WTC11 (cell line): ENCODE measurements at regions not wholly inside any gene's neighbourhood (a gene's known extent, or its start where the extent isn't known, plus 50 kb on each side); places are given as distances from the start of the nearest gene placed in this dataset.

ENCODE experiments used
- ATAC-seq: fragments of 200-7000 bp; cut with Tn5 transposase; 2 replicates; pipeline ENCODE4 v1.10.0; 2021; ENCODE audit warnings: mild to moderate bottlenecking, moderate library complexity
- CTCF ChIA-PET: fragments of 300-600 bp; sonication (Branson Sonifier 250); formaldehyde crosslinking; loops from one replicate; lab custom pipeline; 2021; ENCODE audit warnings: antibody characterized with exemption; lab: Charles Lee
- POLR2A ChIA-PET: fragments of 350-600 bp; sonication (Branson Sonifier 250); formaldehyde crosslinking; loops from one replicate; lab custom pipeline; 2021; ENCODE audit warnings: antibody characterized with exemption; lab: Charles Lee
- DNase-seq: peaks from one replicate; pipeline ENCODE4 v3.0.0; 2021; ENCODE audit warnings: low spot score
- H3K27ac Mint-ChIP-seq: 2 replicates; pipeline ENCODE4 v1.8.0; 2021; ENCODE audit warnings: mixed read lengths
- H3K27me3 Mint-ChIP-seq: 2 replicates; pipeline ENCODE4 v1.8.0; 2021; ENCODE audit warnings: low read depth, mild to moderate bottlenecking, moderate library complexity, mixed read lengths
- H3K36me3 Mint-ChIP-seq: 2 replicates; pipeline ENCODE4 v1.8.0; 2021; ENCODE audit warnings: mixed read lengths
- H3K4me1 Mint-ChIP-seq: 2 replicates; pipeline ENCODE4 v1.8.0; 2022; ENCODE audit warnings: mixed read lengths
- H3K4me3 Mint-ChIP-seq: 2 replicates; pipeline ENCODE4 v1.8.0; 2021; ENCODE audit warnings: mild to moderate bottlenecking, moderate library complexity, mixed read lengths
- H3K9me3 Mint-ChIP-seq: 2 replicates; pipeline ENCODE4 v1.8.0; 2021; ENCODE audit warnings: mixed read lengths
- HMGA2 ChIP-seq: fragments of 250-450 bp; sonication (Bioruptor Pico); IDR thresholded peaks from 2 replicates; pipeline ENCODE4 v1.4.0; 2021; ENCODE audit warnings: mild to moderate bottlenecking, moderate library complexity
- HMGXB4 ChIP-seq: sonication (generic); formaldehyde crosslinking; IDR thresholded peaks from 2 replicates; pipeline ENCODE4 v1.8.1; 2023; ENCODE audit warnings: mild to moderate bottlenecking, moderate library complexity, missing genetic modification reagents
- IRF1 ChIP-seq: sonication (generic); formaldehyde crosslinking; IDR thresholded peaks from 2 replicates; pipeline ENCODE4 v1.8.0; 2023; ENCODE audit warnings: missing genetic modification reagents
- JAZF1 ChIP-seq: fragments of 250-450 bp; sonication (Bioruptor Pico); IDR thresholded peaks from 2 replicates; pipeline ENCODE4 v1.9.0; 2021; ENCODE audit warnings: moderate library complexity, mild to moderate bottlenecking, inconsistent platforms
- NFYB ChIP-seq: sonication (generic); formaldehyde crosslinking; conservative IDR thresholded peaks from 2 replicates; pipeline ENCODE4 v1.8.0; 2022; ENCODE audit warnings: low read depth, missing genetic modification reagents
- NR1H2 ChIP-seq: sonication (generic); formaldehyde crosslinking; IDR thresholded peaks from 2 replicates; pipeline ENCODE4 v1.9.0; 2021; ENCODE audit warnings: mild to moderate bottlenecking, moderate library complexity, missing genetic modification reagents
- RELA ChIP-seq: sonication (generic); formaldehyde crosslinking; IDR thresholded peaks from 2 replicates; pipeline ENCODE4 v1.8.1; 2022; ENCODE audit warnings: missing genetic modification reagents, mild to moderate bottlenecking, borderline replicate concordance
- ZBTB43 ChIP-seq: sonication (generic); formaldehyde crosslinking; IDR thresholded peaks from 2 replicates; pipeline ENCODE4 v1.8.1; 2023; ENCODE audit warnings: mild to moderate bottlenecking, missing genetic modification reagents
- ZNF138 ChIP-seq: sonication (generic); formaldehyde crosslinking; conservative IDR thresholded peaks from 2 replicates; pipeline ENCODE4 v1.8.1; 2022; ENCODE audit warnings: mild to moderate bottlenecking, moderate library complexity, missing genetic modification reagents
- ZNF232 ChIP-seq: sonication (generic); formaldehyde crosslinking; IDR thresholded peaks from 2 replicates; pipeline ENCODE4 v1.8.0; 2022; ENCODE audit warnings: mild to moderate bottlenecking, missing genetic modification reagents
- ZNF263 ChIP-seq: sonication (generic); formaldehyde crosslinking; IDR thresholded peaks from 2 replicates; pipeline ENCODE4 v1.8.1; 2022; ENCODE audit warnings: low read depth, mild to moderate bottlenecking, moderate library complexity, missing genetic modification reagents
- ZNF416 ChIP-seq: fragments of 250-450 bp; sonication (Bioruptor Pico); IDR thresholded peaks from 2 replicates; pipeline ENCODE4 v1.9.0; 2021; ENCODE audit warnings: mild to moderate bottlenecking, inconsistent platforms
- ZSCAN18 ChIP-seq: fragments of 250-450 bp; sonication (Bioruptor Pico); IDR thresholded peaks from 2 replicates; pipeline ENCODE4 v2.1.2; 2022; ENCODE audit warnings: mild to moderate bottlenecking, moderate library complexity
- TF ChIP-seq, protein P1 (sequence below): sonication (generic); formaldehyde crosslinking; IDR thresholded peaks from 2 replicates; pipeline ENCODE4 v1.8.1; 2023; ENCODE audit warnings: mild to moderate bottlenecking, missing genetic modification reagents, moderate library complexity
- TF ChIP-seq, protein P2 (sequence below): fragments of 250-450 bp; sonication (Bioruptor Pico); IDR thresholded peaks from 2 replicates; pipeline ENCODE4 v1.9.0; 2021; ENCODE audit warnings: moderate library complexity, mild to moderate bottlenecking, inconsistent platforms, borderline replicate concordance
- TF ChIP-seq, protein P3 (sequence below): sonication (generic); formaldehyde crosslinking; IDR thresholded peaks from 2 replicates; pipeline ENCODE4 v1.8.1; 2022; ENCODE audit warnings: low read depth, missing genetic modification reagents, borderline replicate concordance
- TF ChIP-seq, protein P4 (sequence below): sonication (generic); formaldehyde crosslinking; IDR thresholded peaks from 2 replicates; pipeline ENCODE4 v1.8.0; 2023; ENCODE audit warnings: mild to moderate bottlenecking, missing genetic modification reagents
- TF ChIP-seq, protein P5 (sequence below): sonication (generic); formaldehyde crosslinking; conservative IDR thresholded peaks from 2 replicates; pipeline ENCODE4 v1.8.1; 2023; ENCODE audit warnings: mild to moderate bottlenecking, low read depth, missing genetic modification reagents, moderate library complexity

GRCh38 chr21:41070284-41070683 lies 97.7 kb upstream of the BACE2 start:
- no peak overlapping the region for H3K4me3 Mint-ChIP-seq
- no peaks in the 10 kb centered on the region for H3K36me3 Mint-ChIP-seq
- peaks cover 7% of the 10 kb centered on the region for H3K27me3 Mint-ChIP-seq
- ATAC-seq (no peak), DNase-seq (no peak)
- peaks cover 19% of the 10 kb centered on the region for H3K4me1 Mint-ChIP-seq
- no peaks in the 10 kb centered on the region for H3K9me3 Mint-ChIP-seq
- ChIA-PET POLR2A (no interaction called here), CTCF (interaction anchor here (1.0 to 1.6 kb wide), 5 partner anchors 21 to 936 kb away, joined by 3 to 4 read pairs (median 3); no protein-coding TSS in a partner anchor)
- no peak overlapping the region for H3K27ac Mint-ChIP-seq
- TF ChIP-seq RELA (CRISPR knock-in tag) (no peak), ZNF416 (CRISPR knock-in tag) (no peak), HMGA2 (no peak), HMGXB4 (CRISPR knock-in tag) (no peak), NFYB (CRISPR knock-in tag) (no peak), JAZF1 (no peak), ZSCAN18 (no peak), ZNF232 (CRISPR knock-in tag) (no peak), ZBTB43 (CRISPR knock-in tag) (no peak), ZNF138 (CRISPR knock-in tag) (no peak), ZNF263 (no peak), IRF1 (CRISPR knock-in tag) (no peak), NR1H2 (CRISPR knock-in tag) (no peak)
- TF ChIP-seq, protein P1, sequence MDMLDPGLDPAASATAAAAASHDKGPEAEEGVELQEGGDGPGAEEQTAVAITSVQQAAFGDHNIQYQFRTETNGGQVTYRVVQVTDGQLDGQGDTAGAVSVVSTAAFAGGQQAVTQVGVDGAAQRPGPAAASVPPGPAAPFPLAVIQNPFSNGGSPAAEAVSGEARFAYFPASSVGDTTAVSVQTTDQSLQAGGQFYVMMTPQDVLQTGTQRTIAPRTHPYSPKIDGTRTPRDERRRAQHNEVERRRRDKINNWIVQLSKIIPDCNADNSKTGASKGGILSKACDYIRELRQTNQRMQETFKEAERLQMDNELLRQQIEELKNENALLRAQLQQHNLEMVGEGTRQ (CRISPR knock-in tag) = no peak
- TF ChIP-seq, protein P2, sequence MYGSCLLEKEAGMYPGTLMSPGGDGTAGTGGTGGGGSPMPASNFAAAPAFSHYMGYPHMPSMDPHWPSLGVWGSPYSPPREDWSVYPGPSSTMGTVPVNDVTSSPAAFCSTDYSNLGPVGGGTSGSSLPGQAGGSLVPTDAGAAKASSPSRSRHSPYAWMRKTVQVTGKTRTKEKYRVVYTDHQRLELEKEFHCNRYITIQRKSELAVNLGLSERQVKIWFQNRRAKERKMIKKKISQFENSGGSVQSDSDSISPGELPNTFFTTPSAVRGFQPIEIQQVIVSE (CRISPR knock-in tag) = no peak
- TF ChIP-seq, protein P3, sequence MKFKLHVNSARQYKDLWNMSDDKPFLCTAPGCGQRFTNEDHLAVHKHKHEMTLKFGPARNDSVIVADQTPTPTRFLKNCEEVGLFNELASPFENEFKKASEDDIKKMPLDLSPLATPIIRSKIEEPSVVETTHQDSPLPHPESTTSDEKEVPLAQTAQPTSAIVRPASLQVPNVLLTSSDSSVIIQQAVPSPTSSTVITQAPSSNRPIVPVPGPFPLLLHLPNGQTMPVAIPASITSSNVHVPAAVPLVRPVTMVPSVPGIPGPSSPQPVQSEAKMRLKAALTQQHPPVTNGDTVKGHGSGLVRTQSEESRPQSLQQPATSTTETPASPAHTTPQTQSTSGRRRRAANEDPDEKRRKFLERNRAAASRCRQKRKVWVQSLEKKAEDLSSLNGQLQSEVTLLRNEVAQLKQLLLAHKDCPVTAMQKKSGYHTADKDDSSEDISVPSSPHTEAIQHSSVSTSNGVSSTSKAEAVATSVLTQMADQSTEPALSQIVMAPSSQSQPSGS (CRISPR knock-in tag) = no peak
- TF ChIP-seq, protein P4, sequence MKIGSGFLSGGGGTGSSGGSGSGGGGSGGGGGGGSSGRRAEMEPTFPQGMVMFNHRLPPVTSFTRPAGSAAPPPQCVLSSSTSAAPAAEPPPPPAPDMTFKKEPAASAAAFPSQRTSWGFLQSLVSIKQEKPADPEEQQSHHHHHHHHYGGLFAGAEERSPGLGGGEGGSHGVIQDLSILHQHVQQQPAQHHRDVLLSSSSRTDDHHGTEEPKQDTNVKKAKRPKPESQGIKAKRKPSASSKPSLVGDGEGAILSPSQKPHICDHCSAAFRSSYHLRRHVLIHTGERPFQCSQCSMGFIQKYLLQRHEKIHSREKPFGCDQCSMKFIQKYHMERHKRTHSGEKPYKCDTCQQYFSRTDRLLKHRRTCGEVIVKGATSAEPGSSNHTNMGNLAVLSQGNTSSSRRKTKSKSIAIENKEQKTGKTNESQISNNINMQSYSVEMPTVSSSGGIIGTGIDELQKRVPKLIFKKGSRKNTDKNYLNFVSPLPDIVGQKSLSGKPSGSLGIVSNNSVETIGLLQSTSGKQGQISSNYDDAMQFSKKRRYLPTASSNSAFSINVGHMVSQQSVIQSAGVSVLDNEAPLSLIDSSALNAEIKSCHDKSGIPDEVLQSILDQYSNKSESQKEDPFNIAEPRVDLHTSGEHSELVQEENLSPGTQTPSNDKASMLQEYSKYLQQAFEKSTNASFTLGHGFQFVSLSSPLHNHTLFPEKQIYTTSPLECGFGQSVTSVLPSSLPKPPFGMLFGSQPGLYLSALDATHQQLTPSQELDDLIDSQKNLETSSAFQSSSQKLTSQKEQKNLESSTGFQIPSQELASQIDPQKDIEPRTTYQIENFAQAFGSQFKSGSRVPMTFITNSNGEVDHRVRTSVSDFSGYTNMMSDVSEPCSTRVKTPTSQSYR (CRISPR knock-in tag) = no peak
- TF ChIP-seq, protein P5, sequence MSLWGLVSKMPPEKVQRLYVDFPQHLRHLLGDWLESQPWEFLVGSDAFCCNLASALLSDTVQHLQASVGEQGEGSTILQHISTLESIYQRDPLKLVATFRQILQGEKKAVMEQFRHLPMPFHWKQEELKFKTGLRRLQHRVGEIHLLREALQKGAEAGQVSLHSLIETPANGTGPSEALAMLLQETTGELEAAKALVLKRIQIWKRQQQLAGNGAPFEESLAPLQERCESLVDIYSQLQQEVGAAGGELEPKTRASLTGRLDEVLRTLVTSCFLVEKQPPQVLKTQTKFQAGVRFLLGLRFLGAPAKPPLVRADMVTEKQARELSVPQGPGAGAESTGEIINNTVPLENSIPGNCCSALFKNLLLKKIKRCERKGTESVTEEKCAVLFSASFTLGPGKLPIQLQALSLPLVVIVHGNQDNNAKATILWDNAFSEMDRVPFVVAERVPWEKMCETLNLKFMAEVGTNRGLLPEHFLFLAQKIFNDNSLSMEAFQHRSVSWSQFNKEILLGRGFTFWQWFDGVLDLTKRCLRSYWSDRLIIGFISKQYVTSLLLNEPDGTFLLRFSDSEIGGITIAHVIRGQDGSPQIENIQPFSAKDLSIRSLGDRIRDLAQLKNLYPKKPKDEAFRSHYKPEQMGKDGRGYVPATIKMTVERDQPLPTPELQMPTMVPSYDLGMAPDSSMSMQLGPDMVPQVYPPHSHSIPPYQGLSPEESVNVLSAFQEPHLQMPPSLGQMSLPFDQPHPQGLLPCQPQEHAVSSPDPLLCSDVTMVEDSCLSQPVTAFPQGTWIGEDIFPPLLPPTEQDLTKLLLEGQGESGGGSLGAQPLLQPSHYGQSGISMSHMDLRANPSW (CRISPR knock-in tag) = no peak
